HEK293 (cell line): ENCODE measurements at regions not wholly inside any gene's neighbourhood (a gene's known extent, or its start where the extent isn't known, plus 50 kb on each side); places are given as distances from the start of the nearest gene placed in this dataset.

Experiments used
- CTCF ChIA-PET: fragments of 350-600 bp; formaldehyde crosslinking; extraction: SDS; loops from one replicate; lab custom pipeline; 2021; ENCODE audit warnings: antibody characterized with exemption; lab: Yijun Ruan, JAX
- POLR2A ChIA-PET: fragments of 300-600 bp; formaldehyde crosslinking; extraction: SDS; loops from one replicate; lab custom pipeline; 2020; ENCODE audit warnings: antibody characterized with exemption, inconsistent platforms; lab: Yijun Ruan, JAX
- H3K27ac ChIP-seq: fragments of 200-500 bp; sonication (Bioruptor generic); 2 replicates; pipeline ENCODE4 v1.5.1; 2014; ENCODE audit warnings: low read depth, low read length, control low read depth, inconsistent platforms; ENCODE audit errors: extremely low read depth
- H3K36me3 ChIP-seq, 2 experiments: fragments of 200-500 bp in 1 of 2; sonication (Bioruptor generic) in 1 of 2; 1 replicate in 1 of 2; 2 replicates in 1 of 2; pipeline ENCODE4 v1.5.1; 2014 to 2017; ENCODE audit warnings: inconsistent platforms in 2 of 2, low read length in 2 of 2; ENCODE audit not compliant: control insufficient read depth in 2 of 2, insufficient read depth in 1 of 2
- H3K4me1 ChIP-seq: fragments of 200-500 bp; sonication (Bioruptor generic); 2 replicates; pipeline ENCODE4 v1.5.1; 2014; ENCODE audit warnings: mild to moderate bottlenecking, low read length, inconsistent platforms; ENCODE audit not compliant: control insufficient read depth, insufficient read depth
- H3K4me3 ChIP-seq: 2 replicates; pipeline ENCODE4 v1.5.1; 2011; ENCODE audit warnings: low read depth, mild to moderate bottlenecking, control low read depth, low read length, moderate library complexity
- H3K9me3 ChIP-seq: fragments of 200-500 bp; sonication (Bioruptor generic); 2 replicates; pipeline ENCODE4 v1.5.1; 2014; ENCODE audit warnings: low read depth, low read length, inconsistent platforms; ENCODE audit not compliant: control insufficient read depth, insufficient read depth
- HOXD13 ChIP-seq: sonication (generic); formaldehyde crosslinking; IDR thresholded peaks from 2 replicates; pipeline ENCODE4 v1.8.0; 2022; ENCODE audit warnings: missing genetic modification reagents, borderline replicate concordance
- KLF16 ChIP-seq: fragments of 450-650 bp; formaldehyde crosslinking; IDR thresholded peaks from 2 replicates; pipeline ENCODE4 v1.5.1; 2017; ENCODE audit warnings: missing biosample characterization, missing genetic modification characterization
- KLF8 ChIP-seq: fragments of 450-650 bp; formaldehyde crosslinking; IDR thresholded peaks from 2 replicates; pipeline ENCODE4 v1.5.1; 2016; ENCODE audit warnings: missing biosample characterization, missing genetic modification characterization
- ZBTB48 ChIP-seq: fragments of 450-650 bp; formaldehyde crosslinking; IDR thresholded peaks from 2 replicates; pipeline ENCODE4 v1.5.1; 2016; ENCODE audit warnings: missing biosample characterization, missing genetic modification characterization
- ZBTB49 ChIP-seq: fragments of 450-650 bp; formaldehyde crosslinking; IDR thresholded peaks from 2 replicates; pipeline ENCODE4 v1.5.1; 2016; ENCODE audit warnings: missing biosample characterization, missing genetic modification characterization, low read depth
- ZBTB8A ChIP-seq: fragments of 450-650 bp; formaldehyde crosslinking; IDR thresholded peaks from 2 replicates; pipeline ENCODE4 v1.5.1; 2016; ENCODE audit warnings: missing biosample characterization, missing genetic modification characterization
- ZNF10 ChIP-seq: fragments of 450-650 bp; formaldehyde crosslinking; IDR thresholded peaks from 2 replicates; pipeline ENCODE4 v1.5.1; 2017; ENCODE audit warnings: missing biosample characterization, missing genetic modification characterization
- ZNF169 ChIP-seq: fragments of 450-650 bp; formaldehyde crosslinking; IDR thresholded peaks from 2 replicates; pipeline ENCODE4 v1.5.1; 2016; ENCODE audit warnings: missing biosample characterization, missing genetic modification characterization
- ZNF248 ChIP-seq: fragments of 450-650 bp; formaldehyde crosslinking; IDR thresholded peaks from 2 replicates; pipeline ENCODE4 v1.5.1; 2017; ENCODE audit warnings: missing biosample characterization, missing genetic modification characterization
- ZNF449 ChIP-seq: fragments of 450-650 bp; formaldehyde crosslinking; IDR thresholded peaks from 2 replicates; pipeline ENCODE4 v1.5.1; 2017; ENCODE audit warnings: missing biosample characterization, mild to moderate bottlenecking, missing genetic modification characterization, moderate library complexity
- ZNF473 ChIP-seq: fragments of 450-650 bp; formaldehyde crosslinking; IDR thresholded peaks from 2 replicates; pipeline ENCODE4 v1.5.1; 2017; ENCODE audit warnings: missing biosample characterization, missing genetic modification characterization
- ZNF48 ChIP-seq: fragments of 450-650 bp; formaldehyde crosslinking; IDR thresholded peaks from 2 replicates; pipeline ENCODE4 v1.5.1; 2016; ENCODE audit warnings: missing biosample characterization, missing genetic modification characterization
- ZNF488 ChIP-seq: fragments of 450-650 bp; formaldehyde crosslinking; IDR thresholded peaks from 2 replicates; pipeline ENCODE4 v1.5.1; 2016; ENCODE audit warnings: missing biosample characterization, missing genetic modification characterization
- ZNF518A ChIP-seq: fragments of 450-650 bp; formaldehyde crosslinking; conservative IDR thresholded peaks from 2 replicates; pipeline ENCODE4 v1.5.1; 2016; ENCODE audit warnings: low read depth, missing biosample characterization, missing genetic modification characterization
- ZNF571 ChIP-seq: fragments of 450-650 bp; formaldehyde crosslinking; IDR thresholded peaks from 2 replicates; pipeline ENCODE4 v1.5.0; 2017; ENCODE audit warnings: missing biosample characterization, missing genetic modification characterization
- ZNF580 ChIP-seq: fragments of 450-650 bp; formaldehyde crosslinking; IDR thresholded peaks from 2 replicates; pipeline ENCODE4 v1.5.1; 2016; ENCODE audit warnings: missing biosample characterization, missing genetic modification characterization
- ZNF600 ChIP-seq: fragments of 450-650 bp; formaldehyde crosslinking; IDR thresholded peaks from 2 replicates; pipeline ENCODE4 v1.5.1; 2016; ENCODE audit warnings: missing biosample characterization, missing genetic modification characterization
- ZNF610 ChIP-seq: fragments of 450-650 bp; formaldehyde crosslinking; IDR thresholded peaks from 2 replicates; pipeline ENCODE4 v1.5.1; 2016; ENCODE audit warnings: missing biosample characterization, missing genetic modification characterization, borderline replicate concordance
- ZNF629 ChIP-seq: fragments of 450-650 bp; formaldehyde crosslinking; IDR thresholded peaks from 2 replicates; pipeline ENCODE4 v1.5.1; 2017; ENCODE audit warnings: missing biosample characterization, missing genetic modification characterization
- ZNF670 ChIP-seq: fragments of 450-650 bp; formaldehyde crosslinking; IDR thresholded peaks from 2 replicates; pipeline ENCODE4 v1.5.1; 2016; ENCODE audit warnings: missing biosample characterization, missing genetic modification characterization, low read depth
- ZNF704 ChIP-seq: fragments of 450-650 bp; formaldehyde crosslinking; IDR thresholded peaks from 2 replicates; pipeline ENCODE4 v1.5.1; 2016; ENCODE audit warnings: missing biosample characterization, missing genetic modification characterization
- ZNF776 ChIP-seq: fragments of 450-650 bp; formaldehyde crosslinking; IDR thresholded peaks from 2 replicates; pipeline ENCODE4 v1.5.0; 2017; ENCODE audit warnings: missing biosample characterization, missing genetic modification characterization, borderline replicate concordance
- ZNF777 ChIP-seq: fragments of 450-650 bp; formaldehyde crosslinking; IDR thresholded peaks from 2 replicates; pipeline ENCODE4 v1.5.1; 2017; ENCODE audit warnings: missing biosample characterization, missing genetic modification characterization, borderline replicate concordance

GRCh38 chr12:118575730-118576129 is 199.4 kb downstream of the SUDS3 start:
- TF ChIP-seq HOXD13 (no peak), ZNF473 (tag by site-specific recombination) (0 out of 2 replicates have a peak, but pooled peaks have one; percentile 52), ZNF704 (tag by site-specific recombination) (0 out of 2 replicates have a peak, but pooled peaks have one; percentile 20), ZNF48 (tag by site-specific recombination) (0 out of 2 replicates have a peak, but pooled peaks have one; percentile 78), ZNF488 (peak; percentile 28; the same call in 1 of the 2 replicates)
- H3K27ac ChIP-seq = no peak overlapping the region
- no peak overlapping the region for H3K4me3 ChIP-seq
- H3K9me3 ChIP-seq = no peaks in the 10 kb centered on the region
- no peaks in the 10 kb centered on the region for H3K36me3 ChIP-seq
- POLR2A ChIA-PET = no interaction called here
- no peaks in the 10 kb centered on the region for H3K4me1 ChIP-seq
- CTCF ChIA-PET = no interaction called here

- H3K36me3 ChIP-seq = no peaks in the 10 kb centered on the region
- H3K9me3 ChIP-seq = no peaks in the 10 kb centered on the region
- TF ChIP-seq ZBTB49 (tag by site-specific recombination) (no peak), ZNF629 (tag by site-specific recombination) (no peak), ZNF48 (tag by site-specific recombination) (no peak), ZBTB8A (tag by site-specific recombination) (no peak), ZNF10 (no peak), ZNF776 (tag by site-specific recombination) (no peak), ZNF449 (tag by site-specific recombination) (no peak), ZNF580 (no peak), ZNF600 (tag by site-specific recombination) (no peak), ZBTB48 (tag by site-specific recombination) (no peak), ZNF248 (no peak), KLF8 (no peak)
- TF ChIP-seq, all 188 proteins: peak for 0
- ChIA-PET CTCF (no interaction called here), POLR2A (no interaction called here)
- Histone ChIP-seq H3K4me1 (no peaks in the 10 kb centered on the region), H3K4me3 (no peak overlapping the region), H3K27ac (no peak overlapping the region)
Observed at GRCh38 chr12:118581371-118581770, 205.0 kb downstream of the SUDS3 start.

- H3K4me1 ChIP-seq = no peaks in the 10 kb centered on the region
- CTCF ChIA-PET = no interaction called here
- no peak for TF ChIP-seq ZNF518A
- TF ChIP-seq ZNF777 = no peak
- no peak for TF ChIP-seq ZNF670 (tag by site-specific recombination)
- TF ChIP-seq ZNF610 = no peak
- no peak for TF ChIP-seq ZNF169 (tag by site-specific recombination)
- no peak for TF ChIP-seq KLF16 (tag by site-specific recombination)
- no peak for TF ChIP-seq ZNF571 (tag by site-specific recombination)
Observed at GRCh38 chr12:118582863-118583262, 206.5 kb downstream of the SUDS3 start.

More at GRCh38 chr12:118582863-118583262, 206.5 kb downstream of the SUDS3 start:
- POLR2A ChIA-PET = no interaction called here
- Histone ChIP-seq H3K27ac (no peak overlapping the region), H3K36me3 (no peaks in the 10 kb centered on the region), H3K4me3 (no peak overlapping the region), H3K9me3 (no peaks in the 10 kb centered on the region)
